B cell (primary cell): ENCODE measurements at regions not wholly inside any gene's neighbourhood (a gene's known extent, or its start where the extent isn't known, plus 50 kb on each side); places are given as distances from the start of the nearest gene placed in this dataset.

Source experiments
- EZH2 ChIP-seq: IDR thresholded peaks from 2 replicates; pipeline ENCODE4 v1.6.1; 2012; ENCODE audit warnings: borderline replicate concordance, low read depth, mild to moderate bottlenecking, moderate library complexity, low read length; ENCODE audit not compliant: insufficient read depth, poor library complexity, severe bottlenecking
- TF ChIP-seq, protein P1 (sequence below): fragments of 200-600 bp; IDR thresholded peaks from one replicate; pipeline ENCODE4 v1.8.0; 2022; ENCODE audit warnings: antibody characterized with exemption, mild to moderate bottlenecking

DNA sequence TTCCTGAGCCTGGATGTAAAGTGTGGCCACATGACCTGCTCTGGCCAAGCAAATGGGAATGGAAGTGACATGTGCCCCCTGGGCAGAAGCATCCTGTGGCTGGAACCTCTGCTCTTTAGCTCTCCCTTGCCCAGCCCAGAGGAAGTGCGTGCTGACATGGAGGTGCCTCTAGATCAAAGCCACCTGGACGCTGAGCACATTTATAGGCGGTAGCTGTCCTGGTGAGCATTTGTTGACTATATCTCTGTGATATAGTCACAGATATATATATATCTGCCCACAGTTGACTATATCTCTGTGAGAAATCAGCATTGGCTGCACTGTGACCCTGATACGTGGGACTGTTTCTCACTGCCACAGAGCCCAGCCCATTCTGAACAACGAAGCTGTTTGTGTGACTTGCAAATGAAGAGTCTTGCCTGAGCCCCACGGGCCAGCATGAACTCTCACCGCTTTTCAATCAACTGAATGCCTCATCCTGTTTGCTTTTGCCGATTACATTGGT, 118.8 kb downstream of the C16orf95 start:
- TF ChIP-seq, protein P1, sequence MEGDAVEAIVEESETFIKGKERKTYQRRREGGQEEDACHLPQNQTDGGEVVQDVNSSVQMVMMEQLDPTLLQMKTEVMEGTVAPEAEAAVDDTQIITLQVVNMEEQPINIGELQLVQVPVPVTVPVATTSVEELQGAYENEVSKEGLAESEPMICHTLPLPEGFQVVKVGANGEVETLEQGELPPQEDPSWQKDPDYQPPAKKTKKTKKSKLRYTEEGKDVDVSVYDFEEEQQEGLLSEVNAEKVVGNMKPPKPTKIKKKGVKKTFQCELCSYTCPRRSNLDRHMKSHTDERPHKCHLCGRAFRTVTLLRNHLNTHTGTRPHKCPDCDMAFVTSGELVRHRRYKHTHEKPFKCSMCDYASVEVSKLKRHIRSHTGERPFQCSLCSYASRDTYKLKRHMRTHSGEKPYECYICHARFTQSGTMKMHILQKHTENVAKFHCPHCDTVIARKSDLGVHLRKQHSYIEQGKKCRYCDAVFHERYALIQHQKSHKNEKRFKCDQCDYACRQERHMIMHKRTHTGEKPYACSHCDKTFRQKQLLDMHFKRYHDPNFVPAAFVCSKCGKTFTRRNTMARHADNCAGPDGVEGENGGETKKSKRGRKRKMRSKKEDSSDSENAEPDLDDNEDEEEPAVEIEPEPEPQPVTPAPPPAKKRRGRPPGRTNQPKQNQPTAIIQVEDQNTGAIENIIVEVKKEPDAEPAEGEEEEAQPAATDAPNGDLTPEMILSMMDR = no peak
- no peak for TF ChIP-seq EZH2
